Neural crest cell (in vitro differentiated cells): ENCODE measurements at regions not wholly inside any gene's neighbourhood (a gene's known extent, or its start where the extent isn't known, plus 50 kb on each side); places are given as distances from the start of the nearest gene placed in this dataset.

ENCODE experiments used
- DNase-seq: peaks from one replicate; pipeline ENCODE4 v3.0.0; 2021; ENCODE audit warnings: low read depth, mixed read lengths, low spot score
- H3K27ac Mint-ChIP-seq: one replicate; pipeline ENCODE4 v1.8.0; 2021; ENCODE audit warnings: mild to moderate bottlenecking, mixed read lengths; ENCODE audit not compliant: unreplicated experiment
- H3K27me3 Mint-ChIP-seq: 2 replicates; pipeline ENCODE4 v1.8.0; 2021; ENCODE audit warnings: low read depth, mild to moderate bottlenecking, mixed read lengths
- H3K36me3 Mint-ChIP-seq: 2 replicates; pipeline ENCODE4 v1.8.0; 2021; ENCODE audit warnings: low read depth, mild to moderate bottlenecking, mixed read lengths
- H3K4me1 Mint-ChIP-seq: 2 replicates; pipeline ENCODE4 v1.8.0; 2021; ENCODE audit warnings: mixed read lengths
- H3K4me3 Mint-ChIP-seq: one replicate; pipeline ENCODE4 v1.8.0; 2021; ENCODE audit warnings: mild to moderate bottlenecking, mixed read lengths
- H3K9me3 Mint-ChIP-seq: 2 replicates; pipeline ENCODE4 v1.8.0; 2021; ENCODE audit warnings: mixed read lengths
- CTCF ChIP-seq: fragments of 200-600 bp; sonication (generic); conservative IDR thresholded peaks from 2 replicates; pipeline ENCODE4 v1.5.0; 2021; ENCODE audit warnings: antibody characterized with exemption, mild to moderate bottlenecking

GRCh38 chr2:103817746-103818145, 1036.2 kb upstream of the POU3F3 start:
- Mint-ChIP-seq H3K9me3 (no peaks in the 10 kb centered on the region), H3K27ac (no peak overlapping the region), H3K36me3 (no peaks in the 10 kb centered on the region), H3K4me3 (no peak overlapping the region), H3K4me1 (no peaks in the 10 kb centered on the region), H3K27me3 (no peaks in the 10 kb centered on the region)
- no peak for DNase-seq
- TF ChIP-seq CTCF = no peak

- TF ChIP-seq CTCF = no peak
- Mint-ChIP-seq H3K4me1 (no peaks in the 10 kb centered on the region), H3K4me3 (no peak overlapping the region), H3K9me3 (no peaks in the 10 kb centered on the region), H3K27me3 (no peaks in the 10 kb centered on the region), H3K27ac (no peak overlapping the region), H3K36me3 (no peaks in the 10 kb centered on the region)
- DNase-seq = no peak
These were observed 1035.7 kb upstream of the POU3F3 start for GRCh38 chr2:103818176-103818575.

GRCh38 chr2:103819599-103819998, 1034.3 kb upstream of the POU3F3 start:
- no peak for TF ChIP-seq CTCF
- no peak overlapping the region for H3K27ac Mint-ChIP-seq
- H3K36me3 Mint-ChIP-seq = no peaks in the 10 kb centered on the region
- H3K9me3 Mint-ChIP-seq = no peaks in the 10 kb centered on the region
- no peaks in the 10 kb centered on the region for H3K4me1 Mint-ChIP-seq
- no peak overlapping the region for H3K4me3 Mint-ChIP-seq
- DNase-seq = no peak
- H3K27me3 Mint-ChIP-seq = peaks cover 4% of the 10 kb centered on the region

- DNase-seq = no peak
- Mint-ChIP-seq H3K27ac (no peak overlapping the region), H3K4me3 (no peak overlapping the region), H3K9me3 (peaks cover 9% of the 10 kb centered on the region), H3K4me1 (no peaks in the 10 kb centered on the region), H3K27me3 (peaks cover 4% of the 10 kb centered on the region), H3K36me3 (no peaks in the 10 kb centered on the region)
- no peak for TF ChIP-seq CTCF
These were observed 1030.1 kb upstream of the POU3F3 start for GRCh38 chr2:103823847-103824246.

- H3K27ac Mint-ChIP-seq = no peak overlapping the region
- no peak for TF ChIP-seq CTCF
- no peak for DNase-seq
- H3K27me3 Mint-ChIP-seq = no peaks in the 10 kb centered on the region
- H3K4me1 Mint-ChIP-seq = no peaks in the 10 kb centered on the region
- H3K36me3 Mint-ChIP-seq = peaks cover 4% of the 10 kb centered on the region
- no peak overlapping the region for H3K4me3 Mint-ChIP-seq
- peaks cover 12% of the 10 kb centered on the region for H3K9me3 Mint-ChIP-seq
These were observed 1006.6 kb upstream of the POU3F3 start for GRCh38 chr2:103847276-103847675.

GRCh38 chr2:103859238-103859637, 994.7 kb upstream of the POU3F3 start:
- no peak for TF ChIP-seq CTCF
- Mint-ChIP-seq H3K27ac (no peak overlapping the region), H3K36me3 (no peaks in the 10 kb centered on the region), H3K4me3 (no peak overlapping the region), H3K27me3 (no peaks in the 10 kb centered on the region), H3K4me1 (no peaks in the 10 kb centered on the region), H3K9me3 (no peaks in the 10 kb centered on the region)
- no peak for DNase-seq
